D341Med (cell line): ENCODE measurements at regions not wholly inside any gene's neighbourhood (a gene's known extent, or its start where the extent isn't known, plus 50 kb on each side); places are given as distances from the start of the nearest gene placed in this dataset.
A peak's percentile ranks its signal among the peaks of the same experiment; 100 is the strongest.
"Not testable (repeated sequence)": the region's sequence is repeated elsewhere in the genome, so short reads cannot be mapped to it uniquely, and the experiment has no call there.

Source experiments
- DNase-seq: peaks from one replicate; pipeline ENCODE4 v3.0.0; 2012; ENCODE audit warnings: low spot score

GRCh38 chr3:101998256-101998926 is 149.1 kb downstream of the NFKBIZ start:
- DNase-seq: peak; percentile 25

- no peak for DNase-seq
Observed at GRCh38 chr3:101999177-101999779, 150.0 kb downstream of the NFKBIZ start.

- DNase-seq: no peak
Observed at GRCh38 chr3:102000620-102001209, 151.4 kb downstream of the NFKBIZ start.

GRCh38 chr3:102002056-102002455 is 152.7 kb downstream of the NFKBIZ start:
- no peak for DNase-seq

- DNase-seq: no peak
Observed at GRCh38 chr3:102004561-102004960, 155.2 kb downstream of the NFKBIZ start.

GRCh38 chr3:102005551-102005950 is 156.2 kb downstream of the NFKBIZ start:
- no peak for DNase-seq

GRCh38 chr3:102006812-102007485 is 157.6 kb downstream of the NFKBIZ start:
- DNase-seq: no peak

GRCh38 chr3:102008436-102008835 is 159.1 kb downstream of the NFKBIZ start:
- not testable (repeated sequence) for DNase-seq

- DNase-seq: no peak
Observed at GRCh38 chr3:102016417-102016816, 167.1 kb downstream of the NFKBIZ start.

GRCh38 chr3:102017784-102018183 is 168.5 kb downstream of the NFKBIZ start:
- DNase-seq: no peak

GRCh38 chr3:102018551-102018950 is 169.2 kb downstream of the NFKBIZ start:
- no peak for DNase-seq

GRCh38 chr3:102020735-102021134 is 171.4 kb downstream of the NFKBIZ start:
- no peak for DNase-seq

GRCh38 chr3:102024270-102024904 is 175.1 kb downstream of the NFKBIZ start:
- DNase-seq: no peak

GRCh38 chr3:102025606-102026270 is 176.4 kb downstream of the NFKBIZ start:
- no peak for DNase-seq

- DNase-seq: no peak
Observed at GRCh38 chr3:102026656-102027055, 177.3 kb downstream of the NFKBIZ start.

- no peak for DNase-seq
Observed at GRCh38 chr3:102030661-102031060, 181.3 kb downstream of the NFKBIZ start.

- no peak for DNase-seq
Observed at GRCh38 chr3:102031834-102032233, 182.5 kb downstream of the NFKBIZ start.

GRCh38 chr3:102032491-102033383 is 183.4 kb downstream of the NFKBIZ start:
- DNase-seq: no peak

GRCh38 chr3:102034639-102035451 is 185.5 kb downstream of the NFKBIZ start:
- DNase-seq: no peak

GRCh38 chr3:102036017-102036416 is 186.7 kb downstream of the NFKBIZ start:
- DNase-seq: no peak
